PC-9 (cell line): ENCODE measurements at regions not wholly inside any gene's neighbourhood (a gene's known extent, or its start where the extent isn't known, plus 50 kb on each side); places are given as distances from the start of the nearest gene placed in this dataset.
"Not testable (repeated sequence)": the region's sequence is repeated elsewhere in the genome, so short reads cannot be mapped to it uniquely, and the experiment has no call there.

Source experiments
- BruUV-seq: library from RNA; stranded (reverse); fragments of 400-500 nt; replicated peaks from 2 replicates; lab custom pipeline; 2021; lab: Mats Ljungman, UMichigan
- CTCF ChIA-PET: fragments of 300-600 bp; sonication (Branson Sonifier 250); formaldehyde crosslinking; loops from one replicate; lab custom pipeline; 2022; ENCODE audit warnings: antibody characterized with exemption; lab: Charles Lee
- POLR2A ChIA-PET: fragments of 300-600 bp; sonication (Branson Sonifier 250); formaldehyde crosslinking; loops from one replicate; lab custom pipeline; 2022; ENCODE audit warnings: antibody characterized with exemption; ENCODE audit not compliant: unreplicated experiment; lab: Charles Lee
- DNase-seq, 2 experiments: peaks; one replicate each; pipeline versions ENCODE4 v3.0.0 to v3.0.0-alpha.2; 2015 to 2022; ENCODE audit warnings: mixed read lengths in 1 of 2
- H2AFZ ChIP-seq: fragments of 200-600 bp; sonication (generic); 2 replicates; pipeline ENCODE4 v1.8.1; 2017; ENCODE audit warnings: antibody characterized with exemption
- H3F3A ChIP-seq: fragments of 200-600 bp; sonication (generic); 2 replicates; pipeline ENCODE4 v1.8.1; 2017; ENCODE audit warnings: antibody characterized with exemption, mild to moderate bottlenecking, low read depth; ENCODE audit not compliant: insufficient read depth
- H3K27ac ChIP-seq: fragments of 200-600 bp; sonication (generic); 2 replicates; pipeline ENCODE4 v1.6.1; 2016; ENCODE audit warnings: mixed run types
- H3K27me3 ChIP-seq: fragments of 200-600 bp; sonication (generic); 2 replicates; pipeline ENCODE4 v1.6.1; 2016; ENCODE audit warnings: low read depth, mixed run types; ENCODE audit not compliant: insufficient read depth
- H3K36me3 ChIP-seq: fragments of 200-600 bp; sonication (generic); 2 replicates; pipeline ENCODE4 v1.6.1; 2016; ENCODE audit warnings: low read depth, mixed run types
- H3K4me1 ChIP-seq: fragments of 200-600 bp; sonication (generic); replicated peaks from 2 replicates; pipeline ENCODE4 v1.6.1; 2016; ENCODE audit warnings: mixed run types; ENCODE audit not compliant: insufficient read depth
- H3K4me2 ChIP-seq: fragments of 200-600 bp; sonication (generic); 2 replicates; pipeline ENCODE4 v1.6.1; 2017; ENCODE audit warnings: mixed run types
- H3K4me3 ChIP-seq: fragments of 200-600 bp; sonication (generic); 2 replicates; pipeline ENCODE4 v1.6.1; 2016; ENCODE audit warnings: mixed run types
- H3K79me2 ChIP-seq: fragments of 200-600 bp; sonication (generic); 2 replicates; pipeline ENCODE4 v1.6.1; 2017; ENCODE audit warnings: low read depth, mixed run types
- H3K9me2 ChIP-seq: fragments of 200-600 bp; sonication (generic); 2 replicates; pipeline ENCODE4 v1.8.1; 2017; ENCODE audit warnings: mild to moderate bottlenecking; ENCODE audit not compliant: insufficient read depth
- H3K9me3 ChIP-seq: fragments of 200-600 bp; sonication (generic); 2 replicates; pipeline ENCODE4 v1.8.1; 2016; ENCODE audit warnings: low read depth; ENCODE audit not compliant: insufficient read depth
- H4K20me1 ChIP-seq: fragments of 200-600 bp; sonication (generic); 2 replicates; pipeline ENCODE4 v1.8.1; 2017; ENCODE audit not compliant: insufficient read depth
- intact Hi-C: fragments of 100-400 bp; cut with micrococcal nuclease; formaldehyde crosslinking; loops from one replicate; pipeline ENCODE4 v1.10.0; 2022; ENCODE audit not compliant: unreplicated experiment

- intact Hi-C loops, H2AFZ ChIP-seq, BruUV-seq: not testable (repeated sequence)
Measured at GRCh38 chr1:120277428-120278258, 101.3 kb upstream of the SEC22B start.

GRCh38 chr1:120276710-120277109 is 100.4 kb upstream of the SEC22B start:
- H3K4me2 ChIP-seq, H3K4me1 ChIP-seq, H3K9me2 ChIP-seq, H3K36me3 ChIP-seq, BruUV-seq, POLR2A ChIA-PET, CTCF ChIA-PET, H3F3A ChIP-seq, H2AFZ ChIP-seq, H4K20me1 ChIP-seq, H3K4me3 ChIP-seq, H3K79me2 ChIP-seq, intact Hi-C loops, DNase-seq, H3K9me3 ChIP-seq, H3K27me3 ChIP-seq, H3K27ac ChIP-seq: not testable (repeated sequence)

More at GRCh38 chr1:120277428-120278258, 101.3 kb upstream of the SEC22B start:
- CTCF ChIA-PET, H3K79me2 ChIP-seq, H3K27ac ChIP-seq, H3K4me1 ChIP-seq, H3K4me2 ChIP-seq, H3F3A ChIP-seq, H3K9me2 ChIP-seq, H3K4me3 ChIP-seq, H4K20me1 ChIP-seq, H3K27me3 ChIP-seq, H3K36me3 ChIP-seq, H3K9me3 ChIP-seq, DNase-seq, POLR2A ChIA-PET: not testable (repeated sequence)

GRCh38 chr1:120274438-120274837 is 98.1 kb upstream of the SEC22B start:
- H3K79me2 ChIP-seq, H3F3A ChIP-seq, DNase-seq, H3K4me2 ChIP-seq, H3K9me2 ChIP-seq, H3K27me3 ChIP-seq, POLR2A ChIA-PET, H2AFZ ChIP-seq, H3K9me3 ChIP-seq, H3K27ac ChIP-seq, H3K36me3 ChIP-seq, H3K4me1 ChIP-seq, H3K4me3 ChIP-seq, intact Hi-C loops, H4K20me1 ChIP-seq, BruUV-seq, CTCF ChIA-PET: not testable (repeated sequence)

- H3K27ac ChIP-seq, H3K79me2 ChIP-seq, BruUV-seq, H3K9me2 ChIP-seq, DNase-seq, H3K27me3 ChIP-seq, H2AFZ ChIP-seq, POLR2A ChIA-PET, H3K4me3 ChIP-seq, H3K9me3 ChIP-seq, intact Hi-C loops, CTCF ChIA-PET, H4K20me1 ChIP-seq, H3K36me3 ChIP-seq, H3K4me2 ChIP-seq, H3F3A ChIP-seq, H3K4me1 ChIP-seq: not testable (repeated sequence)
Measured at GRCh38 chr1:120273363-120273762, 97.0 kb upstream of the SEC22B start.

GRCh38 chr1:120272242-120272641 is 95.9 kb upstream of the SEC22B start:
- H3K9me2 ChIP-seq, H3K4me1 ChIP-seq, H3K27ac ChIP-seq, BruUV-seq, H3K4me3 ChIP-seq, H3K79me2 ChIP-seq, H4K20me1 ChIP-seq, H3K36me3 ChIP-seq, H3K4me2 ChIP-seq, CTCF ChIA-PET, POLR2A ChIA-PET, DNase-seq, H3K9me3 ChIP-seq, H3K27me3 ChIP-seq, intact Hi-C loops, H2AFZ ChIP-seq, H3F3A ChIP-seq: not testable (repeated sequence)

- CTCF ChIA-PET, BruUV-seq, intact Hi-C loops: not testable (repeated sequence)
Measured at GRCh38 chr1:120271561-120272221, 95.4 kb upstream of the SEC22B start.

GRCh38 chr1:120267894-120268551 is 91.7 kb upstream of the SEC22B start:
- CTCF ChIA-PET, H2AFZ ChIP-seq, H4K20me1 ChIP-seq, H3K9me3 ChIP-seq, H3K9me2 ChIP-seq, H3K36me3 ChIP-seq, H3K27ac ChIP-seq, H3K27me3 ChIP-seq, H3K4me3 ChIP-seq, DNase-seq, intact Hi-C loops, POLR2A ChIA-PET, H3F3A ChIP-seq, H3K4me2 ChIP-seq, H3K4me1 ChIP-seq, BruUV-seq, H3K79me2 ChIP-seq: not testable (repeated sequence)

More at GRCh38 chr1:120271561-120272221, 95.4 kb upstream of the SEC22B start:
- H4K20me1 ChIP-seq, POLR2A ChIA-PET, DNase-seq, H3K27ac ChIP-seq, H3K4me2 ChIP-seq, H3K9me3 ChIP-seq, H3K9me2 ChIP-seq, H3K36me3 ChIP-seq, H3K79me2 ChIP-seq, H2AFZ ChIP-seq, H3K4me3 ChIP-seq, H3K27me3 ChIP-seq, H3F3A ChIP-seq, H3K4me1 ChIP-seq: not testable (repeated sequence)
